GM23338 (cell line): ENCODE measurements at regions not wholly inside any gene's neighbourhood (a gene's known extent, or its start where the extent isn't known, plus 50 kb on each side); places are given as distances from the start of the nearest gene placed in this dataset.

Experiments
- CREB1 ChIP-seq: fragments of 250-450 bp; sonication (Bioruptor Pico); IDR thresholded peaks from 2 replicates; pipeline ENCODE4 v1.5.0; 2020; ENCODE audit warnings: low read depth, mild to moderate bottlenecking, moderate library complexity
- CTCF ChIP-seq, 2 experiments: fragments of 200-600 bp in 1 of 2; sonication (generic) in 1 of 2; conservative IDR thresholded peaks; 2 replicates each; pipeline versions ENCODE4 v1.5.1 to v1.6.1; 2016 to 2017; ENCODE audit warnings: antibody characterized with exemption in 2 of 2, low read depth in 2 of 2, mild to moderate bottlenecking in 2 of 2, moderate library complexity in 1 of 2
- ETS1 ChIP-seq: IDR thresholded peaks from 2 replicates; pipeline ENCODE4 v1.6.1; 2016; ENCODE audit warnings: antibody characterized with exemption
- EZH2 ChIP-seq: fragments of 200-600 bp; sonication (generic); IDR thresholded peaks from one replicate; pipeline ENCODE4 v1.8.0; 2017; ENCODE audit warnings: antibody characterized with exemption, mild to moderate bottlenecking, low read depth; ENCODE audit not compliant: unreplicated experiment
- EZH2phosphoT487 ChIP-seq: fragments of 200-600 bp; sonication (generic); IDR thresholded peaks from one replicate; pipeline ENCODE4 v1.8.1; 2018; ENCODE audit warnings: antibody characterized with exemption; ENCODE audit not compliant: unreplicated experiment
- JUNB ChIP-seq: IDR thresholded peaks from one replicate; pipeline ENCODE4 v1.6.1; 2016; ENCODE audit warnings: antibody characterized with exemption; ENCODE audit not compliant: unreplicated experiment
- NANOG ChIP-seq: IDR thresholded peaks from 2 replicates; pipeline ENCODE4 v1.6.1; 2016; ENCODE audit warnings: antibody characterized with exemption, borderline replicate concordance
- POLR2AphosphoS5 ChIP-seq: IDR thresholded peaks from 2 replicates; pipeline ENCODE4 v1.6.1; 2016; ENCODE audit warnings: antibody characterized with exemption, low read depth
- REST ChIP-seq: IDR thresholded peaks from one replicate; pipeline ENCODE4 v1.6.1; 2018; ENCODE audit warnings: antibody characterized with exemption; ENCODE audit not compliant: unreplicated experiment
- TF ChIP-seq, protein P1 (sequence below): fragments of 250-450 bp; sonication (Bioruptor Pico); IDR thresholded peaks from 2 replicates; pipeline ENCODE4 v1.5.0; 2020; ENCODE audit warnings: mild to moderate bottlenecking, moderate library complexity

DNA sequence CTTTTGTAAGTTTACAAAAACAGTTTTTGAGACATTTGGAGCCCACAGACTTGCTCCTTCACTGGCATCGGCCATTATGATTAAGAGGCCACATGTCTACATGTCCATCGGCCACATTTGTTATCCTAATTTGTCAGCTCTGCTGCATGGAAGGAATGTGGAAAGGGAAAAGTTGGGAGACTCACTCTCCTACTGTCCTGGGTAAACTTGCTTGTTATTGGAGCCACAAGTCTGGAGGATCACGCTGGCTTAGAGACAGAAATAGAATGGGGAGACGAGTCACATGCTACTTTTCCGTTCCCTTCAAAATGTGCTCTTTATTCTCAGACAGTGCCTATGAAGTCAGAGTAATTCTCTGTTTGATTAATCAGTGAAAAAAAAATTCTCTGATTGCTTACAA lies 741.2 kb upstream of the PCDH9 start:
- TF ChIP-seq CTCF (conservative IDR thresholded peaks at IDR 0.05; ENCODE audit: low read depth in 2 of 2): no peak
- TF ChIP-seq EZH2: no peak
- TF ChIP-seq EZH2phosphoT487: no peak
- TF ChIP-seq JUNB: no peak
- TF ChIP-seq CREB1 (CRISPR knock-in tag): no peak
- no peak for TF ChIP-seq REST
- TF ChIP-seq POLR2AphosphoS5: no peak
- no peak for TF ChIP-seq NANOG
- no peak for TF ChIP-seq ETS1
- TF ChIP-seq, protein P1, sequence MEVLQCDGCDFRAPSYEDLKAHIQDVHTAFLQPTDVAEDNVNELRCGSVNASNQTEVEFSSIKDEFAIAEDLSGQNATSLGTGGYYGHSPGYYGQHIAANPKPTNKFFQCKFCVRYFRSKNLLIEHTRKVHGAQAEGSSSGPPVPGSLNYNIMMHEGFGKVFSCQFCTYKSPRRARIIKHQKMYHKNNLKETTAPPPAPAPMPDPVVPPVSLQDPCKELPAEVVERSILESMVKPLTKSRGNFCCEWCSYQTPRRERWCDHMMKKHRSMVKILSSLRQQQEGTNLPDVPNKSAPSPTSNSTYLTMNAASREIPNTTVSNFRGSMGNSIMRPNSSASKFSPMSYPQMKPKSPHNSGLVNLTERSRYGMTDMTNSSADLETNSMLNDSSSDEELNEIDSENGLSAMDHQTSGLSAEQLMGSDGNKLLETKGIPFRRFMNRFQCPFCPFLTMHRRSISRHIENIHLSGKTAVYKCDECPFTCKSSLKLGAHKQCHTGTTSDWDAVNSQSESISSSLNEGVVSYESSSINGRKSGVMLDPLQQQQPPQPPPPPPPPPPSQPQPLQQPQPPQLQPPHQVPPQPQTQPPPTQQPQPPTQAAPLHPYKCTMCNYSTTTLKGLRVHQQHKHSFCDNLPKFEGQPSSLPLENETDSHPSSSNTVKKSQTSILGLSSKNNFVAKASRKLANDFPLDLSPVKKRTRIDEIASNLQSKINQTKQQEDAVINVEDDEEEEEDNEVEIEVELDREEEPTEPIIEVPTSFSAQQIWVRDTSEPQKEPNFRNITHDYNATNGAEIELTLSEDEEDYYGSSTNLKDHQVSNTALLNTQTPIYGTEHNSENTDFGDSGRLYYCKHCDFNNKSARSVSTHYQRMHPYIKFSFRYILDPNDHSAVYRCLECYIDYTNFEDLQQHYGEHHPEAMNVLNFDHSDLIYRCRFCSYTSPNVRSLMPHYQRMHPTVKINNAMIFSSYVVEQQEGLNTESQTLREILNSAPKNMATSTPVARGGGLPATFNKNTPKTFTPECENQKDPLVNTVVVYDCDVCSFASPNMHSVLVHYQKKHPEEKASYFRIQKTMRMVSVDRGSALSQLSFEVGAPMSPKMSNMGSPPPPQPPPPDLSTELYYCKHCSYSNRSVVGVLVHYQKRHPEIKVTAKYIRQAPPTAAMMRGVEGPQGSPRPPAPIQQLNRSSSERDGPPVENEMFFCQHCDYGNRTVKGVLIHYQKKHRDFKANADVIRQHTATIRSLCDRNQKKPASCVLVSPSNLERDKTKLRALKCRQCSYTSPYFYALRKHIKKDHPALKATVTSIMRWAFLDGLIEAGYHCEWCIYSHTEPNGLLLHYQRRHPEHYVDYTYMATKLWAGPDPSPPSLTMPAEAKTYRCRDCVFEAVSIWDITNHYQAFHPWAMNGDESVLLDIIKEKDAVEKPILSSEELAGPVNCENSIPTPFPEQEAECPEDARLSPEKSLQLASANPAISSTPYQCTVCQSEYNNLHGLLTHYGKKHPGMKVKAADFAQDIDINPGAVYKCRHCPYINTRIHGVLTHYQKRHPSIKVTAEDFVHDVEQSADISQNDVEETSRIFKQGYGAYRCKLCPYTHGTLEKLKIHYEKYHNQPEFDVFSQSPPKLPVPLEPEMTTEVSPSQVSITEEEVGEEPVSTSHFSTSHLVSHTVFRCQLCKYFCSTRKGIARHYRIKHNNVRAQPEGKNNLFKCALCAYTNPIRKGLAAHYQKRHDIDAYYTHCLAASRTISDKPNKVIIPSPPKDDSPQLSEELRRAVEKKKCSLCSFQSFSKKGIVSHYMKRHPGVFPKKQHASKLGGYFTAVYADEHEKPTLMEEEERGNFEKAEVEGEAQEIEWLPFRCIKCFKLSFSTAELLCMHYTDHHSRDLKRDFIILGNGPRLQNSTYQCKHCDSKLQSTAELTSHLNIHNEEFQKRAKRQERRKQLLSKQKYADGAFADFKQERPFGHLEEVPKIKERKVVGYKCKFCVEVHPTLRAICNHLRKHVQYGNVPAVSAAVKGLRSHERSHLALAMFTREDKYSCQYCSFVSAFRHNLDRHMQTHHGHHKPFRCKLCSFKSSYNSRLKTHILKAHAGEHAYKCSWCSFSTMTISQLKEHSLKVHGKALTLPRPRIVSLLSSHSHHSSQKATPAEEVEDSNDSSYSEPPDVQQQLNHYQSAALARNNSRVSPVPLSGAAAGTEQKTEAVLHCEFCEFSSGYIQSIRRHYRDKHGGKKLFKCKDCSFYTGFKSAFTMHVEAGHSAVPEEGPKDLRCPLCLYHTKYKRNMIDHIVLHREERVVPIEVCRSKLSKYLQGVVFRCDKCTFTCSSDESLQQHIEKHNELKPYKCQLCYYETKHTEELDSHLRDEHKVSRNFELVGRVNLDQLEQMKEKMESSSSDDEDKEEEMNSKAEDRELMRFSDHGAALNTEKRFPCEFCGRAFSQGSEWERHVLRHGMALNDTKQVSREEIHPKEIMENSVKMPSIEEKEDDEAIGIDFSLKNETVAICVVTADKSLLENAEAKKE (CRISPR knock-in tag): no peak
